SK-N-SH (cell line): ENCODE measurements at regions not wholly inside any gene's neighbourhood (a gene's known extent, or its start where the extent isn't known, plus 50 kb on each side); places are given as distances from the start of the nearest gene placed in this dataset.

Experiments
- CTCF ChIA-PET: fragments of 300-600, 350-600 bp; formaldehyde crosslinking; extraction: SDS; loops from one replicate; lab custom pipeline; 2021; lab: Yijun Ruan, JAX
- POLR2A ChIA-PET: fragments of 350-600 bp; sonication (Branson Sonifier 250); formaldehyde crosslinking; extraction: SDS; loops from one replicate; lab custom pipeline; 2020; ENCODE audit warnings: antibody characterized with exemption, inconsistent platforms; lab: Yijun Ruan, JAX
- DNase-seq: peaks from one replicate; pipeline ENCODE4 v3.0.0; 2012
- H2AFZ ChIP-seq: fragments of 200-600 bp; sonication (generic); 2 replicates; pipeline ENCODE4 v1.8.1; 2016; ENCODE audit warnings: antibody characterized with exemption, mild to moderate bottlenecking, low read depth
- H3F3A ChIP-seq: fragments of 200-600 bp; sonication (generic); replicated peaks from 2 replicates; pipeline ENCODE3; 2016; ENCODE audit warnings: antibody characterized with exemption, mild to moderate bottlenecking; ENCODE audit not compliant: insufficient read depth
- H3K27ac ChIP-seq, 2 experiments: fragments of 200-500 bp in 1 of 2; fragments of 200-600 bp in 1 of 2; sonication (Bioruptor generic) in 1 of 2; sonication (generic), shearing (Covaris generic) in 1 of 2; 2 replicates each; pipeline versions ENCODE4 v1.5.1 to v1.6.1; 2014 to 2016; ENCODE audit warnings: low read depth in 2 of 2, inconsistent platforms in 1 of 2, low read length in 1 of 2, mild to moderate bottlenecking in 1 of 2, mixed read lengths in 1 of 2
- H3K27me3 ChIP-seq: fragments of 200-600 bp; sonication (generic), shearing (Covaris generic); 2 replicates; pipeline ENCODE4 v1.6.1; 2016; ENCODE audit warnings: mixed run types; ENCODE audit not compliant: insufficient read depth
- H3K36me3 ChIP-seq, 2 experiments: fragments of 200-500 bp in 1 of 2; fragments of 200-600 bp in 1 of 2; sonication (Bioruptor generic) in 1 of 2; sonication (generic) in 1 of 2; replicated peaks in 1 of 2; 2 replicates each; pipeline versions ENCODE3 to v1.5.1; 2014 to 2016; ENCODE audit warnings: low read length in 1 of 2, mild to moderate bottlenecking in 1 of 2; ENCODE audit not compliant: insufficient read depth in 2 of 2, control insufficient read depth in 1 of 2
- H3K4me1 ChIP-seq, 2 experiments: fragments of 200-500 bp in 1 of 2; fragments of 200-600 bp in 1 of 2; sonication (Bioruptor generic) in 1 of 2; sonication (generic), shearing (Covaris generic) in 1 of 2; 2 replicates each; pipeline versions ENCODE4 v1.5.1 to v1.6.1; 2014 to 2016; ENCODE audit warnings: low read depth in 1 of 2, low read length in 1 of 2, mixed run types in 1 of 2; ENCODE audit not compliant: insufficient read depth in 2 of 2, control insufficient read depth in 1 of 2
- H3K4me2 ChIP-seq: fragments of 200-600 bp; sonication (generic), shearing (Covaris generic); 2 replicates; pipeline ENCODE4 v1.6.1; 2017; ENCODE audit warnings: mixed run types
- H3K4me3 ChIP-seq, 2 experiments: fragments of 200-500 bp in 1 of 2; fragments of 200-600 bp in 1 of 2; sonication (Bioruptor generic) in 1 of 2; sonication (generic), shearing (Covaris generic) in 1 of 2; 2 replicates each; pipeline versions ENCODE4 v1.5.1 to v1.8.1; 2014 to 2016; ENCODE audit warnings: low read depth in 2 of 2, inconsistent platforms in 1 of 2, low read length in 1 of 2, mild to moderate bottlenecking in 1 of 2, mixed read lengths in 1 of 2, moderate library complexity in 1 of 2
- H3K79me2 ChIP-seq: fragments of 200-600 bp; sonication (generic); 2 replicates; pipeline ENCODE4 v1.8.1; 2017; ENCODE audit warnings: mild to moderate bottlenecking; ENCODE audit not compliant: insufficient read depth
- H3K9ac ChIP-seq: fragments of 200-600 bp; sonication (generic); 2 replicates; pipeline ENCODE4 v1.6.1; 2017; ENCODE audit warnings: mixed run types
- H3K9me2 ChIP-seq: fragments of 200-600 bp; sonication (generic); 2 replicates; pipeline ENCODE4 v1.6.1; 2017; ENCODE audit warnings: mixed run types
- H3K9me3 ChIP-seq: fragments of 200-600 bp; sonication (generic); 2 replicates; pipeline ENCODE4 v1.6.1; 2017; ENCODE audit warnings: mixed run types, mild to moderate bottlenecking, moderate library complexity
- H4K20me1 ChIP-seq: fragments of 200-600 bp; sonication (generic); 2 replicates; pipeline ENCODE4 v1.6.1; 2017; ENCODE audit warnings: mild to moderate bottlenecking, mixed run types; ENCODE audit not compliant: insufficient read depth
- ELF1 ChIP-seq: IDR thresholded peaks from 2 replicates; pipeline ENCODE4 v1.4.0; 2012
- EP300 ChIP-seq, 2 experiments: IDR thresholded peaks; 2 replicates each; pipeline versions ENCODE4 v1.4.0 to v1.6.1; 2012; ENCODE audit warnings: borderline replicate concordance in 1 of 2, low read depth in 1 of 2, low read length in 1 of 2
- EZH2phosphoT487 ChIP-seq: fragments of 200-600 bp; sonication (generic); IDR thresholded peaks from 2 replicates; pipeline ENCODE4 v1.6.1; 2017; ENCODE audit warnings: low read depth, mixed run types, mild to moderate bottlenecking, antibody characterized with exemption, moderate library complexity, borderline replicate concordance
- FOXJ3 ChIP-seq: sonication (generic); formaldehyde crosslinking; IDR thresholded peaks from 2 replicates; pipeline ENCODE4 v1.5.1; 2020; ENCODE audit warnings: mild to moderate bottlenecking, missing genetic modification reagents
- FOXM1 ChIP-seq: IDR thresholded peaks from 2 replicates; pipeline ENCODE4 v1.4.0; 2012; ENCODE audit warnings: low read depth, mild to moderate bottlenecking
- MEF2A ChIP-seq: IDR thresholded peaks from 2 replicates; pipeline ENCODE4 v1.4.0; 2012; ENCODE audit warnings: low read depth, borderline replicate concordance
- NFIC ChIP-seq: IDR thresholded peaks from 2 replicates; pipeline ENCODE4 v1.4.0; 2012; ENCODE audit warnings: borderline replicate concordance
- POLR2AphosphoS5 ChIP-seq: IDR thresholded peaks from 2 replicates; pipeline ENCODE4 v1.6.1; 2012; ENCODE audit warnings: low read depth, low read length
- RCOR1 ChIP-seq: fragments of 150-350 bp; IDR thresholded peaks from 2 replicates; pipeline ENCODE4 v1.6.1; 2017; ENCODE audit warnings: antibody characterized with exemption, low read length
- RFX5 ChIP-seq: IDR thresholded peaks from 2 replicates; pipeline ENCODE4 v1.6.1; 2012; ENCODE audit warnings: mild to moderate bottlenecking, improper control_type of control experiment, low read length
- RXRA ChIP-seq: IDR thresholded peaks from 2 replicates; pipeline ENCODE4 v1.4.0; 2012; ENCODE audit warnings: low read depth, mild to moderate bottlenecking, borderline replicate concordance
- SMC3 ChIP-seq: IDR thresholded peaks from 2 replicates; pipeline ENCODE4 v1.6.1; 2012; ENCODE audit warnings: low read depth, low read length, improper control_type of control experiment
- TAF1 ChIP-seq: IDR thresholded peaks from 2 replicates; pipeline ENCODE4 v1.6.1; 2012; ENCODE audit warnings: low read depth, mild to moderate bottlenecking, low read length, moderate library complexity, borderline replicate concordance
- TCF12 ChIP-seq: IDR thresholded peaks from 2 replicates; pipeline ENCODE4 v1.4.0; 2012
- TEAD4 ChIP-seq: IDR thresholded peaks from 2 replicates; pipeline ENCODE4 v1.4.0; 2012; ENCODE audit warnings: mild to moderate bottlenecking, borderline replicate concordance; ENCODE audit not compliant: insufficient read depth
- YY1 ChIP-seq: IDR thresholded peaks from 2 replicates; pipeline ENCODE4 v1.4.0; 2012; ENCODE audit warnings: low read depth, mild to moderate bottlenecking
- WGBS: methylation state at CpG from one replicate; pipeline ENCODE4 v1.1.6; 2017; ENCODE audit warnings: low lambda C conversion rate; 5-methylcytosine and 5-hydroxymethylcytosine counted together
- TF ChIP-seq, protein P1 (sequence below): IDR thresholded peaks from 2 replicates; pipeline ENCODE4; 2012
- TF ChIP-seq, protein P2 (sequence below): fragments of 200-600 bp; sonication (generic); IDR thresholded peaks from 2 replicates; pipeline ENCODE4 v1.6.1; 2017; ENCODE audit warnings: antibody characterized with exemption, mild to moderate bottlenecking, moderate library complexity
- TF ChIP-seq, protein P3 (sequence below): fragments of 150-350 bp; IDR thresholded peaks from 2 replicates; pipeline ENCODE4 v1.6.1; 2017; ENCODE audit warnings: antibody characterized with exemption, low read length, low read depth, borderline replicate concordance
- TF ChIP-seq, protein P4 (sequence below): IDR thresholded peaks from 2 replicates; pipeline ENCODE4 v1.4.0; 2012; ENCODE audit warnings: low read depth

DNA sequence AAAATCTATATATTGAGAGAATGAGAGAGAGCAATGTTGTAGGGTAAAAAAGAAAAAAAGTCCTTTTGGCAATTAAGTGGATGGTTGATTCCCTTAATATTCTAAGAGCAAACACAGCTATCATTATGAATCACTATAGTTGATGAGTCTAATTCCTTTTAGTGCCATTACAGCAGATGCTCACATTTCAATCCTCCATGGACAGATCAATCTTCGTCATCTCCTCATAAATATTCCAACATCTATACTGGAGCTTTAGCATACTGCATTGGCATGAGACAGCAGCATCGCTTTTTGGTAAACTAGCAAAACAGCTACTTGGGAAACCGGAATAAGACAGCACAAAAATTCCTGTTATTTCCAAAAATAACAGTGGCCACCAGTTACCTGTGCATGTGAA lies 796.7 kb downstream of the QKI start:
- Histone ChIP-seq H3K79me2 (no peaks in the 10 kb centered on the region), H3F3A (no peaks in the 10 kb centered on the region), H3K9ac (no peak overlapping the region), H3K9me2 (no peaks in the 10 kb centered on the region), H3K9me3 (no peaks in the 10 kb centered on the region), H3K4me3 (no peak overlapping the region), H3K4me1 (peaks cover 0 to 4% of the 10 kb centered on the region in 2 experiments; a peak in 1 of 4 replicates), H3K27me3 (no peaks in the 10 kb centered on the region), H4K20me1 (no peaks in the 10 kb centered on the region), H3K36me3 (no peaks in the 10 kb centered on the region), H3K27ac (no peak overlapping the region), H3K4me2 (no peak overlapping the region), H2AFZ (no peak overlapping the region)
- WGBS: 14% methylated on average over 3 of the region's 3 CpGs
- POLR2A ChIA-PET: no interaction called here
- TF ChIP-seq, protein P1, sequence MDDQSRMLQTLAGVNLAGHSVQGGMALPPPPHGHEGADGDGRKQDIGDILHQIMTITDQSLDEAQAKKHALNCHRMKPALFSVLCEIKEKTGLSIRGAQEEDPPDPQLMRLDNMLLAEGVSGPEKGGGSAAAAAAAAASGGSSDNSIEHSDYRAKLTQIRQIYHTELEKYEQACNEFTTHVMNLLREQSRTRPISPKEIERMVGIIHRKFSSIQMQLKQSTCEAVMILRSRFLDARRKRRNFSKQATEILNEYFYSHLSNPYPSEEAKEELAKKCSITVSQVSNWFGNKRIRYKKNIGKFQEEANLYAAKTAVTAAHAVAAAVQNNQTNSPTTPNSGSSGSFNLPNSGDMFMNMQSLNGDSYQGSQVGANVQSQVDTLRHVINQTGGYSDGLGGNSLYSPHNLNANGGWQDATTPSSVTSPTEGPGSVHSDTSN: no peak
- TF ChIP-seq, protein P2, sequence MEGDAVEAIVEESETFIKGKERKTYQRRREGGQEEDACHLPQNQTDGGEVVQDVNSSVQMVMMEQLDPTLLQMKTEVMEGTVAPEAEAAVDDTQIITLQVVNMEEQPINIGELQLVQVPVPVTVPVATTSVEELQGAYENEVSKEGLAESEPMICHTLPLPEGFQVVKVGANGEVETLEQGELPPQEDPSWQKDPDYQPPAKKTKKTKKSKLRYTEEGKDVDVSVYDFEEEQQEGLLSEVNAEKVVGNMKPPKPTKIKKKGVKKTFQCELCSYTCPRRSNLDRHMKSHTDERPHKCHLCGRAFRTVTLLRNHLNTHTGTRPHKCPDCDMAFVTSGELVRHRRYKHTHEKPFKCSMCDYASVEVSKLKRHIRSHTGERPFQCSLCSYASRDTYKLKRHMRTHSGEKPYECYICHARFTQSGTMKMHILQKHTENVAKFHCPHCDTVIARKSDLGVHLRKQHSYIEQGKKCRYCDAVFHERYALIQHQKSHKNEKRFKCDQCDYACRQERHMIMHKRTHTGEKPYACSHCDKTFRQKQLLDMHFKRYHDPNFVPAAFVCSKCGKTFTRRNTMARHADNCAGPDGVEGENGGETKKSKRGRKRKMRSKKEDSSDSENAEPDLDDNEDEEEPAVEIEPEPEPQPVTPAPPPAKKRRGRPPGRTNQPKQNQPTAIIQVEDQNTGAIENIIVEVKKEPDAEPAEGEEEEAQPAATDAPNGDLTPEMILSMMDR: no peak
- TF ChIP-seq YY1 (no peak), RFX5 (no peak), SMC3 (no peak), MEF2A (no peak), EZH2phosphoT487 (no peak), RXRA (no peak)
- CTCF ChIA-PET: interaction anchor here (1.6 kb wide), 1 partner anchor 46 kb away, joined by 4 read pairs; no protein-coding TSS in a partner anchor
- no peak for DNase-seq

DNA sequence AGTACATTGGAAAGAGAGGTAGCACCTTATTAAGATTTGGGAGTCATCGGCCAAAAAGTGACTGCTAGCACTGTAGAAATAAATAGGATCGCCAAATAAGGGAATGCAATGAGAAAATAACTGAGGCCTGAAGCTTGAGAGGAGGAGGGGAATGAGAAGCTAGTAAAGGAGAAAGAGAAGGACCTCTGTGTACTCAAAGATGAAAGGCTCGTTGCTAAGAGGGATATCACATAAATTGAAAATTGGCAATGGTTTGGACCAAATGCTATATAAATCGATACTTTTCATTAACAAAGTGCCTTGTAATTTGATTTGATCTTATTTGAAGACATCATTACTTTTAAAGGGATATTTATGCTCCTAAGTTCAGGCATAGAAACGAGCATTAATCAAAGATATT lies 796.3 kb downstream of the QKI start:
- TF ChIP-seq, protein P1: no peak
- TF ChIP-seq EP300 (IDR thresholded peaks at IDR 0.05; ENCODE audit: borderline replicate concordance in 1 of 2, low read depth in 1 of 2, low read length in 1 of 2) (no peak), TCF12 (no peak), RCOR1 (no peak), POLR2AphosphoS5 (no peak), ELF1 (no peak), FOXJ3 (no peak), NFIC (no peak), TAF1 (no peak), FOXM1 (no peak), SMC3 (no peak), TEAD4 (no peak)
- TF ChIP-seq, protein P2: no peak
- TF ChIP-seq, protein P3, sequence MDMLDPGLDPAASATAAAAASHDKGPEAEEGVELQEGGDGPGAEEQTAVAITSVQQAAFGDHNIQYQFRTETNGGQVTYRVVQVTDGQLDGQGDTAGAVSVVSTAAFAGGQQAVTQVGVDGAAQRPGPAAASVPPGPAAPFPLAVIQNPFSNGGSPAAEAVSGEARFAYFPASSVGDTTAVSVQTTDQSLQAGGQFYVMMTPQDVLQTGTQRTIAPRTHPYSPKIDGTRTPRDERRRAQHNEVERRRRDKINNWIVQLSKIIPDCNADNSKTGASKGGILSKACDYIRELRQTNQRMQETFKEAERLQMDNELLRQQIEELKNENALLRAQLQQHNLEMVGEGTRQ: no peak
- TF ChIP-seq, protein P4, sequence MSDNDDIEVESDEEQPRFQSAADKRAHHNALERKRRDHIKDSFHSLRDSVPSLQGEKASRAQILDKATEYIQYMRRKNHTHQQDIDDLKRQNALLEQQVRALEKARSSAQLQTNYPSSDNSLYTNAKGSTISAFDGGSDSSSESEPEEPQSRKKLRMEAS: no peak
- TF ChIP-seq, all 33 proteins: peak for 0
- Histone ChIP-seq H3K9me3 (no peaks in the 10 kb centered on the region), H2AFZ (no peak overlapping the region), H3K4me3 (no peak overlapping the region), H3K79me2 (no peaks in the 10 kb centered on the region), H4K20me1 (no peaks in the 10 kb centered on the region), H3K27me3 (no peaks in the 10 kb centered on the region), H3K9ac (no peak overlapping the region), H3K27ac (no peak overlapping the region), H3F3A (no peaks in the 10 kb centered on the region), H3K36me3 (no peaks in the 10 kb centered on the region), H3K4me1 (peaks cover 0 to under 1% of the 10 kb centered on the region in 2 experiments; a peak in 1 of 4 replicates), H3K9me2 (no peaks in the 10 kb centered on the region), H3K4me2 (no peak overlapping the region)
- WGBS: 24% methylated on average over 5 of the region's 5 CpGs
- POLR2A ChIA-PET: no interaction called here
- DNase-seq: no peak
- CTCF ChIA-PET: interaction anchor here (1.6 kb wide), 1 partner anchor 46 kb away, joined by 4 read pairs; no protein-coding TSS in a partner anchor
